GM21360 (cell line): ENCODE measurements at regions not wholly inside any gene's neighbourhood (a gene's known extent, or its start where the extent isn't known, plus 50 kb on each side); places are given as distances from the start of the nearest gene placed in this dataset.

Experiments
- ATAC-seq: cut with Tn5 transposase; IDR thresholded peaks from one replicate; pipeline ENCODE4 v1.9.1; 2021; ENCODE audit warnings: mild to moderate bottlenecking, moderate library complexity; ENCODE audit not compliant: unreplicated experiment

DNA sequence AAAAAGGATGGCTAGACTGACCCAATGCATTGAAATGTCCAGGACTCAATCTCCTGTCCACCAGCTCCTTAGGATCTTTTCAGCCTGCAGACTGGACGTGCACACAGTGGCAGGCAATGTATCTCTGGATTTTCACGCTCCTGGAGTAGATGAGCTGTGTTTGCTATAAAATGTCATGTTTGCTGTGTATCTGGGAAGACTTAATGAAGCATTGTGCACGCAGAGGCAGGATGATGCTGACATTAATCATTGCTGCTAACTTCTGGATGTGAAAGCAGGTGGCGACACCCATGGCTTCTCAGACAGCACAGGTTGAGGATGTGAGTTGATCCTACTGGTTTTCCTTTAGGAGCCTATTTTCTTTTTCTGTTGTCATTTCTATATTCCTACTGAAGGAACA, 133.1 kb upstream of the PCSK2 start:
- ATAC-seq: no peak

DNA sequence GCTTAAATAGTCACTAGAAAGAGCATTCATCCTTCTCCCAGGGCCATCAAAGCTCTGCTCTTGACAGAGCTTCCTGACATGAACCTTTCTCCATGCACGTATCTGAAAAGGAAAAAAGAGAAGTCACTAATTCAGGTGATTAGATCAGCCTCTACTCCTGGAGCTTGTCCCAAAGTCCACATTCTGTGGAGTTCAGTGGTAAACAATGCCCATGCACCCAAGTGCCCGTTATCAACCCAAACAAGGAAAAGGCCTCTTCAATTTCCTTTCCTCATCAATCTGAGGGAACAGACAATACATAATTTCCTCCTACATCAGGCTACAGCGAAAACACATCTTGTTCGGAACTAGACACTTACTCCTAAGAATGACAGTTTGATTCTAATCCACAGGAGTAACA, 129.2 kb upstream of the PCSK2 start:
- ATAC-seq: no peak

DNA sequence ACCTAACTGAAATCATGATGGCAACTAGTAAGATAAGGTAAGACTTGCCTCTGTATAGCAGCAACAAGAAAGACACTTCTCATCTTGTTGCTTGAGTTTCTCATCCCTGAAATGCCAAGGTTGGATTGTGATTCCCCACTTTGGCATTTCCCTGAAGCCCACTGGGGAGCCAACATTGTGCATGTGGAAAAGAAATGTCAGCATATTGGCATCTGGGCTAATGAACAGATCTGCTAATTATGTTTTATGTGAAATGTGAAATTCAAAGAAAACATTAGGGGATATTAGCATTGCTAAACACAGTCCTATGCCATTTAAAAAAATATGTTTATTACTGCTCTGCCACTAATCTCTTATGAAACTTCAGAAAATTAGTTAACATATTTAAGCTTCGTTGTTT, 126.3 kb upstream of the PCSK2 start:
- ATAC-seq: no peak

GRCh38 chr20:17107127-17107526, 119.7 kb upstream of the PCSK2 start:
- ATAC-seq: no peak

GRCh38 chr20:17108896-17109295, 117.9 kb upstream of the PCSK2 start:
- no peak for ATAC-seq

GRCh38 chr20:17109307-17109706, 117.5 kb upstream of the PCSK2 start:
- no peak for ATAC-seq

- no peak for ATAC-seq
These were observed 98.6 kb upstream of the PCSK2 start for GRCh38 chr20:17128206-17128605.

- no peak for ATAC-seq
These were observed 97.8 kb upstream of the PCSK2 start for GRCh38 chr20:17129089-17129488.

DNA sequence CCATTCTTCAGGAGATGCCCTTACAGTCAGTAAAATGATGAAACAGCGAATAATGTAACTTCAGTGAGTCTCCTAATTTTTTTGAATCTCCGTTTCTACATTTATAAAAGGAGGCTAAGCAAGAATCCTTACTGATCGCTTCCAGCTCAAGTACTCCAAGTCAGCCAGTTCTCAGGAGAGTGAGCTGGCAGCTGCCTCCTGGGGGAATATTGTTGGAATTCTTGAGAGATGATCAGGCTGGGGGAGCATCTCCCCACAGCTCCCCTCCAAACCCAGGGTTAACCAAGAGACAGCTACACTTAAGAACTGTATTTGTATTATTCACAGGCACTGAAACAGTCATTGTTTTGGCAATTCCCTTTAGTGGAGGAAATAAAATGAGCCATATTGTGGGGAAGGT, 89.1 kb upstream of the PCSK2 start:
- ATAC-seq: no peak

DNA sequence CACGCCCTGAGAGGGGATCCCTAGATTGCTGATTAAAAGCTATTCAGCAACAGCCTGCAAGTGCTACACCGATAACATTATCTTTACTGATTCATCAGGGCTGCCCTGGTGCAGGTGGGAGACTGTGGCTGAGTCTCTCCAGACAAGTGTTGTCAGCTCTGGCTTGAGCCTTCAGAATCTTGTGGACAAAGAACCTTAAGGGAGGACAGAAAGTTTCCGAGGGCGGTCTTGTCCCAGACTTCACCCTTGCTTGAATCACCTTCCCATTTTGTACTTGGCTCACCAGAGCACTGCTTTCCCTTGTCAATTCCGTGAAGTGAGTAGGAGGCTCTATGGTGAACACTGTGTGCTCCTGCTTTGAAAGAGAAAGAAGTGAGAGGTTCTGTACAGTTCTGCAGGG, 88.6 kb upstream of the PCSK2 start:
- ATAC-seq: no peak

DNA sequence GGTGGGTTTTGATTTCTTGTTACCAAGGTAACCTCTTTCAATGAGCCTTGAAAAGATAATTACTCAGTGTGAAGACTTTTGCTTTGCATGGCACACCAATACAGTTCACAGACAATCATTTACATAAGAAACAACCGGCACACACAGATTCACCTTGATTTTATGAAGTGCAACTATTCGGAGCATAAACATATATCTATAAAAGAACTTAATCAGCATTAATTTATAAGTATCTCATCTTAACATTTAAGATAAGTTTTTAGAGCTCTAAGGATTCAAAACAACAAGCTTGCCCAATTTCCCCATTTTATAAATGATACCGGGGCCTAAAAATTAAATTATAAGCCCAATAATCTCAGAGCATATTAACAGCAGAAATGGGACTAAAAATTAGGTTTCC, 85.9 kb upstream of the PCSK2 start:
- no peak for ATAC-seq

DNA sequence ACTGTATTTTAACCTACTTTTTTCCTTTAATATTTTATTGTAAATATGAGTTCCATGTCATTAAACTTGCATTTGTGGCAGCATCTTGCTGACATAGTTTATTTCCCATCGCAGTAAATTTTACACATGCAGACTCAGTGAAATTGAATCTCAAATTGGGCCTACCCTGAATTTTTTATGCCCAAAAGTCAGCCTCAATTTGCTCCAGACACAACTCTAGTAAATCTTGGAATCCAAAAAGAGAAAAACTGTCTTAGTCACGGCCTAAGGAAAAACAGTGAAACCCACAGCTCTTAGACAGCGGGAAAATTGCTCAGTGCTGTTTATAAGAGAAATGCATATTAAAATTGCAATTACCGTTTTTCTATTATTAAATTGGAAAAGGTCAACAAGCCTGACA, 85.3 kb upstream of the PCSK2 start:
- no peak for ATAC-seq

GRCh38 chr20:17142666-17143065, 84.2 kb upstream of the PCSK2 start:
- ATAC-seq: no peak

DNA sequence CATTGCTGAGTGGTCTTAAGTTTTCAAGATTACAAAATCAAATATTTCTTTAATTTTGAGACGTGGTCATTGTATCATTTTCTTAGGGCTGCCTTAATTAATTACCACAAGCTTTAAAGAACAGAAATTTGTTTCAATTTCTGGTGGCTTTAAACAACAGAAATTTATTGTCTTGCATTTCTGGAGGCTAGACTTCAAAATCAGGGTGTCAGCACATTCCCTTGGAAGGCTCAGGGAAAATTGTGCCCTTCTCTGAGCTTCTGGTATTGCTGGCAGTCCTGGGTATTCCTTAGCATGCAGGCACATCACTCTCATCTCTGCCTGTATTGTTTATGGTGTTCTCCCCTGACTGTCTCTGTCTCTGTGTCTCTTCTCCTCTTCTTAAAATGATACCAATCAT, 76.0 kb upstream of the PCSK2 start:
- ATAC-seq: no peak

DNA sequence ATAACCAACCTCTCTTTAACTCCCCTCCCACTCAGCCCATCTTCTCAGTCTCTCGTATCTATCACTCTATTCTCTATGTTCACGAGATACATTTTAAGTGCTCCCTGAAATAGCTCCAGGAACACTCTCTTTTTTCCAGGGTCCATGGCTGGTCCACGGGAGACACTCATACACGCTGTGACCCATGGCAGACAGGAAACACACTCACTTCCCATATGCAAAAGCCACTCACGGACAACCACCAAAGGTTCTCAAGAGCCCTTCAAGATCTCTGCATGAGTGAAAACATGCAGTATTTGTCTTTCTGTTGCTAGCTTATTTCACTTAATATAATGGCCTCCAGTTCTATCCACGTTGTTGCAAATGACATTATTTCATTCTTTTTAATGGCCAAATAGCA, 71.4 kb upstream of the PCSK2 start:
- ATAC-seq: no peak

DNA sequence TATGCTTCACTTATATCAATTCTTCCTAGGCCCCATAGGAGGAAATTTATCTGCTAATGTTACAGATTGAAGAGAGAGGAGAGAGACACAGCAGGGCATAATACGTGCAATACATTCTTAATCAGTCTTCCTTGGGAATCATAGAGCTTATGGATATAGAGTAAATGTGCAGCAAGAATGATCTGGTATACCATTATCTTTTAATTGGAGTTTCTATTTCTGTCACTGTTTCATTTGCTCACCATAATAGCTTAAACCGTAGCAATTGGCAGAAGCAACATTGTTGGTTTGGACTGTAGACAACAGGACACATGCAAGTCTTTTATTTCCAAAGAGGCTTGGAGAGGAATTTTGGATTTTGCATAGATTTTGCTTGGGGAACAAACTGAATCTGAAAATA, 68.1 kb upstream of the PCSK2 start:
- no peak for ATAC-seq

- ATAC-seq: no peak
These were observed 65.0 kb upstream of the PCSK2 start for GRCh38 chr20:17161673-17162481.

- ATAC-seq: no peak
These were observed 58.7 kb upstream of the PCSK2 start for GRCh38 chr20:17168026-17168612.

- ATAC-seq: no peak
These were observed 57.2 kb upstream of the PCSK2 start for GRCh38 chr20:17169585-17170136.

- ATAC-seq: no peak
These were observed 55.0 kb upstream of the PCSK2 start for GRCh38 chr20:17171746-17172280.

GRCh38 chr20:17172836-17173516, 53.9 kb upstream of the PCSK2 start:
- ATAC-seq: no peak
